HCT116 (cell line): ENCODE measurements at regions not wholly inside any gene's neighbourhood (a gene's known extent, or its start where the extent isn't known, plus 50 kb on each side); places are given as distances from the start of the nearest gene placed in this dataset.

ENCODE experiments used
- ATAC-seq: fragments of 200-7000 bp; cut with Tn5 transposase; 2 replicates; pipeline ENCODE4 v1.9.1; 2020; ENCODE audit warnings: mild to moderate bottlenecking, moderate library complexity
- BruUV-seq: library from RNA; stranded (reverse); fragments of 400-500 nt; replicated peaks from 2 replicates; lab custom pipeline; 2021; lab: Mats Ljungman, UMichigan
- CTCF ChIA-PET: fragments of 300-600 bp; sonication (Branson Sonifier 250); formaldehyde crosslinking; loops from one replicate; lab custom pipeline; 2021; ENCODE audit warnings: antibody characterized with exemption; lab: Charles Lee
- POLR2A ChIA-PET: fragments of 300-600, 350-600 bp; sonication (Branson Sonifier 250); formaldehyde crosslinking; loops from one replicate; lab custom pipeline; 2021; ENCODE audit warnings: antibody characterized with exemption; lab: Charles Lee
- RAD21 ChIA-PET, 2 experiments: fragments of 300-600 bp; sonication (Branson Sonifier 250); formaldehyde crosslinking; loops; one replicate each; lab custom pipeline; 2023; ENCODE audit warnings: low total read pairs in 2 of 2; ENCODE audit not compliant: uncharacterized antibody in 2 of 2, unreplicated experiment in 2 of 2, low non-redundant PET in 1 of 2; lab: Charles Lee
- DNase-seq: peaks from one replicate; pipeline ENCODE4 v3.0.0-alpha.2; 2010; ENCODE audit warnings: low read depth, low spot score
- H2AFZ ChIP-seq: fragments of 200-600 bp; shearing (Covaris generic), sonication (generic); 2 replicates; pipeline ENCODE4 v1.6.1; 2017; ENCODE audit warnings: low read depth, mixed run types, mixed read lengths, antibody characterized with exemption, low read length; ENCODE audit not compliant: poor library complexity, severe bottlenecking
- H3K27ac ChIP-seq: 2 replicates; pipeline ENCODE4 v1.5.1; 2012; ENCODE audit warnings: low read depth, low read length
- H3K27me3 ChIP-seq: fragments of 200-600 bp; sonication (generic); 2 replicates; pipeline ENCODE4 v1.6.1; 2016; ENCODE audit warnings: mixed run types, low read length, mixed read lengths; ENCODE audit not compliant: insufficient read depth
- H3K36me3 ChIP-seq, 2 experiments: fragments of 200-500 bp in 1 of 2; fragments of 200-600 bp in 1 of 2; sonication (Bioruptor generic) in 1 of 2; sonication (generic) in 1 of 2; 2 replicates each; pipeline versions ENCODE4 v1.5.1 to v1.6.1; 2014 to 2016; ENCODE audit warnings: low read length in 2 of 2, inconsistent platforms in 1 of 2, mixed read lengths in 1 of 2, mixed run types in 1 of 2; ENCODE audit not compliant: insufficient read depth in 2 of 2, control insufficient read depth in 1 of 2
- H3K4me1 ChIP-seq, 2 experiments: fragments of 200-600 bp in 1 of 2; sonication (generic) in 1 of 2; 2 replicates each; pipeline versions ENCODE4 v1.5.1 to v1.6.1; 2012 to 2017; ENCODE audit warnings: low read length in 2 of 2, inconsistent platforms in 1 of 2, mild to moderate bottlenecking in 1 of 2, mixed read lengths in 1 of 2, mixed run types in 1 of 2, moderate library complexity in 1 of 2; ENCODE audit not compliant: insufficient read depth in 2 of 2, control insufficient read depth in 1 of 2
- H3K4me2 ChIP-seq: fragments of 200-600 bp; sonication (generic); 2 replicates; pipeline ENCODE4 v1.6.1; 2017; ENCODE audit warnings: mixed run types, low read length, mixed read lengths
- H3K4me3 ChIP-seq, 2 experiments: fragments of 200-600 bp in 1 of 2; sonication (generic) in 1 of 2; replicated peaks in 1 of 2; 2 replicates each; pipeline ENCODE4 v1.5.1; 2011 to 2016; ENCODE audit warnings: low read length in 2 of 2, control low read depth in 1 of 2, low read depth in 1 of 2, mild to moderate bottlenecking in 1 of 2, mixed read lengths in 1 of 2, mixed run types in 1 of 2
- H3K79me2 ChIP-seq: fragments of 200-600 bp; sonication (generic); 2 replicates; pipeline ENCODE4 v1.6.1; 2017; ENCODE audit warnings: mild to moderate bottlenecking, mixed run types, low read length, moderate library complexity, mixed read lengths; ENCODE audit not compliant: insufficient read depth
- H3K9ac ChIP-seq: fragments of 200-600 bp; sonication (generic); 2 replicates; pipeline ENCODE4 v1.6.1; 2016; ENCODE audit warnings: low read length, mixed read lengths
- H3K9me2 ChIP-seq: fragments of 200-600 bp; sonication (generic), shearing (Covaris generic); 2 replicates; pipeline ENCODE4 v1.6.1; 2017; ENCODE audit warnings: mixed run types, mild to moderate bottlenecking, moderate library complexity; ENCODE audit not compliant: insufficient read depth
- H3K9me3 ChIP-seq, 2 experiments: fragments of 200-500 bp in 1 of 2; fragments of 200-600 bp in 1 of 2; sonication (Bioruptor generic) in 1 of 2; sonication (generic) in 1 of 2; 2 replicates each; pipeline ENCODE4 v1.6.1; 2014 to 2017; ENCODE audit warnings: low read length in 2 of 2, mixed read lengths in 2 of 2, inconsistent platforms in 1 of 2, low read depth in 1 of 2, mild to moderate bottlenecking in 1 of 2, mixed run types in 1 of 2, moderate library complexity in 1 of 2; ENCODE audit not compliant: control insufficient read depth in 1 of 2, insufficient read depth in 1 of 2
- H4K20me1 ChIP-seq: fragments of 200-600 bp; sonication (generic), shearing (Covaris generic); 2 replicates; pipeline ENCODE4 v1.6.1; 2017; ENCODE audit warnings: mixed run types, mild to moderate bottlenecking, moderate library complexity; ENCODE audit not compliant: insufficient read depth
- CEBPB ChIP-seq: IDR thresholded peaks from 2 replicates; pipeline ENCODE4 v1.6.1; 2012; ENCODE audit warnings: low read depth
- CTCF ChIP-seq, 3 experiments: fragments of 200-600 bp in 1 of 3; sonication (generic) in 1 of 3; IDR thresholded peaks in 2 of 3; conservative IDR thresholded peaks in 1 of 3; 2 replicates each; pipeline ENCODE4 v1.5.1; 2012 to 2017; ENCODE audit warnings: low read depth in 2 of 3, low read length in 2 of 3, antibody characterized with exemption in 1 of 3, borderline replicate concordance in 1 of 3, control low read depth in 1 of 3, mild to moderate bottlenecking in 1 of 3, mixed read lengths in 1 of 3, mixed run types in 1 of 3, moderate library complexity in 1 of 3; ENCODE audit not compliant: insufficient read depth in 1 of 3
- EZH2 ChIP-seq: fragments of 200-600 bp; sonication (generic); IDR thresholded peaks from 2 replicates; pipeline ENCODE4 v1.6.1; 2017; ENCODE audit warnings: antibody characterized with exemption, mixed run types
- FOSL1 ChIP-seq: IDR thresholded peaks from 2 replicates; pipeline ENCODE4 v1.6.1; 2012; ENCODE audit warnings: low read depth
- MAX ChIP-seq: IDR thresholded peaks from 2 replicates; pipeline ENCODE4 v1.6.1; 2012
- POLR2A ChIP-seq: IDR thresholded peaks from 2 replicates; pipeline ENCODE4 v1.7.0; 2011; ENCODE audit warnings: borderline replicate concordance; ENCODE audit not compliant: insufficient read depth, insufficient read length; ENCODE audit errors: extremely low read depth
- SIN3A ChIP-seq: IDR thresholded peaks from 2 replicates; pipeline ENCODE4 v1.6.1; 2012; ENCODE audit warnings: low read depth
- YY1 ChIP-seq: IDR thresholded peaks from 2 replicates; pipeline ENCODE4 v1.6.1; 2011; ENCODE audit warnings: low read length, low read depth, moderate library complexity, mild to moderate bottlenecking; ENCODE audit not compliant: insufficient replicate concordance; ENCODE audit errors: extremely low read depth
- intact Hi-C: fragments of 100-400 bp; cut with micrococcal nuclease; formaldehyde crosslinking; loops from 2 replicates; pipeline ENCODE4 v1.10.0; 2022
- TF ChIP-seq, protein P1 (sequence below): IDR thresholded peaks from 2 replicates; pipeline ENCODE4 v1.6.1; 2012

- no peaks in the 10 kb centered on the region for H3K27me3 ChIP-seq
- ChIA-PET RAD21 (no interaction called here), CTCF (no interaction called here), POLR2A (no interaction called here)
- no peak overlapping the region for H3K27ac ChIP-seq
- no peak for DNase-seq
- intact Hi-C loops: no loop called here
- no peaks in the 10 kb centered on the region for H3K9me3 ChIP-seq
- no peaks in the 10 kb centered on the region for H3K36me3 ChIP-seq
- peak overlapping the region; percentile 77 for H2AFZ ChIP-seq
- no peaks in the 10 kb centered on the region for H3K9me2 ChIP-seq
- H3K4me1 ChIP-seq: peaks cover 0 to 4% of the 10 kb centered on the region in 2 experiments; a peak in 1 of 4 replicates
- BruUV-seq: no TSS peak
- no peaks in the 10 kb centered on the region for H4K20me1 ChIP-seq
- TF ChIP-seq POLR2A (no peak), EZH2 (no peak), YY1 (no peak), CTCF (IDR thresholded peaks at IDR 0.05 in 2 of 3, conservative IDR thresholded peaks at IDR 0.05 in 1 of 3; ENCODE audit: borderline replicate concordance in 1 of 3, insufficient read depth in 1 of 3, low read depth in 2 of 3, low read length in 2 of 3) (no peak), SIN3A (no peak), MAX (no peak), CEBPB (no peak), FOSL1 (no peak)
- TF ChIP-seq, protein P1, sequence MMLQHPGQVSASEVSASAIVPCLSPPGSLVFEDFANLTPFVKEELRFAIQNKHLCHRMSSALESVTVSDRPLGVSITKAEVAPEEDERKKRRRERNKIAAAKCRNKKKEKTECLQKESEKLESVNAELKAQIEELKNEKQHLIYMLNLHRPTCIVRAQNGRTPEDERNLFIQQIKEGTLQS: no peak
- no peak overlapping the region for H3K9ac ChIP-seq
- no peak overlapping the region for H3K4me2 ChIP-seq
- no peak overlapping the region for H3K4me3 ChIP-seq
- no peaks in the 10 kb centered on the region for H3K79me2 ChIP-seq
- ATAC-seq: no peak
Measured at GRCh38 chr4:104826171-104826570, 320.5 kb upstream of the TET2 start.
